ENCODE measurements at regions not wholly inside any gene's neighbourhood (a gene's known extent, or its start where the extent isn't known, plus 50 kb on each side); places are given as distances from the start of the nearest gene placed in this dataset.

- Histone ChIP-seq H3K9ac (ENCODE audit: low read depth, low read length) (no peak overlapping the region), H2AK9ac (replicated peaks; ENCODE audit: low read depth, low read length, poor library complexity) (no peak overlapping the region), H2BK20ac (ENCODE audit: low read depth, low read length) (no peak overlapping the region), H3K4me1 (ENCODE audit: control insufficient read depth, insufficient read depth, low read length) (no peaks in the 10 kb centered on the region), H4K8ac (ENCODE audit: low read depth in 2 of 2, low read length in 2 of 2) (no peak overlapping the region), H3K14ac (replicated peaks; ENCODE audit: low read depth, low read length) (no peak overlapping the region), H3K23ac (ENCODE audit: low read depth, low read length) (no peak overlapping the region), H4K5ac (ENCODE audit: low read depth, low read length) (no peak overlapping the region), H3K27ac (ENCODE audit: insufficient read depth, low read length) (no peak overlapping the region), H3K27me3 (ENCODE audit: control insufficient read depth, insufficient read depth, low read length) (no peaks in the 10 kb centered on the region), H4K91ac (ENCODE audit: insufficient read depth, low read depth, low read length) (no peak overlapping the region), H3K79me1 (ENCODE audit: low read depth in 1 of 2, low read length in 2 of 2) (no peaks in the 10 kb centered on the region), H2AFZ (replicated peaks; ENCODE audit: low read length, poor library complexity) (no peak overlapping the region), H2BK5ac (ENCODE audit: low read depth, low read length, poor library complexity, severe bottlenecking) (no peak overlapping the region), H4K20me1 (ENCODE audit: insufficient read depth, low read length) (no peaks in the 10 kb centered on the region), H2BK120ac (ENCODE audit: low read depth, low read length) (no peak overlapping the region), H3K9me3 (ENCODE audit: control insufficient read depth, insufficient read depth, low read length) (peaks cover 4% of the 10 kb centered on the region; the same call in 1 of the 2 replicates), H3K4me3 (ENCODE audit: insufficient read depth, low read depth, low read length) (no peak overlapping the region), H2BK15ac (ENCODE audit: low read depth, low read length) (no peak overlapping the region), H3K9me1 (ENCODE audit: insufficient read depth, low read length) (no peaks in the 10 kb centered on the region), H3K18ac (ENCODE audit: low read depth, low read length) (no peak overlapping the region), H3K36me3 (ENCODE audit: control insufficient read depth, insufficient read depth, low read length) (no peaks in the 10 kb centered on the region), H3K56ac (ENCODE audit: extremely low read depth, insufficient read depth, low read length) (no peak overlapping the region), H3K4ac (ENCODE audit: low read depth, low read length) (no peak overlapping the region), H2AK5ac (ENCODE audit: low read depth, low read length) (no peak overlapping the region), H3K4me2 (ENCODE audit: low read depth, low read length) (no peak overlapping the region)
- no peak for ATAC-seq (ENCODE audit: low read depth)
- WGBS, 2 experiments (ENCODE audit: extremely low coverage in 2 of 2, insufficient read length in 1 of 2) = no CpG with 5 or more reads among the region's 3 CpGs
- TF ChIP-seq MAFK (IDR thresholded peaks at IDR 0.05; ENCODE audit: low read depth, low read length) (no peak), MXI1 (IDR thresholded peaks at IDR 0.05; ENCODE audit: borderline replicate concordance, low read depth, low read length) (no peak)
- DNase-seq = no peak
- intact Hi-C loops (cut with micrococcal nuclease) (no loop called here), in situ Hi-C loops (cut with MboI; ENCODE audit: low sequenced_read_pairs) (no loop called here), dilution Hi-C loops (cut with HindIII; ENCODE audit: low sequenced_read_pairs, unreplicated experiment) (no loop called here)
- CTCF ChIA-PET = no interaction called here
- POLR2A ChIA-PET (ENCODE audit: unreplicated experiment) = no interaction called here
- BruUV-seq (replicated peaks) = no TSS peak
These were observed 1881.7 kb downstream of the MRPL39 start for GRCh38 chr21:23725576-23725975.

Data from IMR-90 (cell line).